GM10266 (cell line): ENCODE measurements at regions not wholly inside any gene's neighbourhood (a gene's known extent, or its start where the extent isn't known, plus 50 kb on each side); places are given as distances from the start of the nearest gene placed in this dataset.

Experiments used
- DNase-seq: peaks from one replicate; pipeline ENCODE4 v3.0.0; 2012; ENCODE audit errors: extremely low spot score
- CTCF ChIP-seq: IDR thresholded peaks from 2 replicates; pipeline ENCODE4 v1.5.1; 2012; ENCODE audit warnings: mild to moderate bottlenecking, low read depth; ENCODE audit not compliant: control insufficient read depth, insufficient read depth; ENCODE audit errors: missing control alignments

GRCh38 chr5:23614422-23614821 is 107.0 kb downstream of the PRDM9 start:
- no peak for TF ChIP-seq CTCF
- no peak for DNase-seq

GRCh38 chr5:23626961-23627360 is 119.6 kb downstream of the PRDM9 start:
- DNase-seq, result no peak

GRCh38 chr5:23627976-23628375 is 120.6 kb downstream of the PRDM9 start:
- TF ChIP-seq CTCF, result no peak

More at GRCh38 chr5:23626961-23627360, 119.6 kb downstream of the PRDM9 start:
- no peak for TF ChIP-seq CTCF

GRCh38 chr5:23629396-23629795 is 122.0 kb downstream of the PRDM9 start:
- no peak for TF ChIP-seq CTCF
- no peak for DNase-seq

More at GRCh38 chr5:23627976-23628375, 120.6 kb downstream of the PRDM9 start:
- DNase-seq, result no peak

GRCh38 chr5:23631302-23632045 is 124.1 kb downstream of the PRDM9 start:
- DNase-seq, result no peak
- TF ChIP-seq CTCF, result no peak

- no peak for DNase-seq
- TF ChIP-seq CTCF, result no peak
Observed at GRCh38 chr5:23635938-23636337, 128.5 kb downstream of the PRDM9 start.

GRCh38 chr5:23639326-23639725 is 131.9 kb downstream of the PRDM9 start:
- no peak for DNase-seq
- TF ChIP-seq CTCF, result no peak
